NCI-H187 (cell line): ENCODE measurements at regions not wholly inside any gene's neighbourhood (a gene's known extent, or its start where the extent isn't known, plus 50 kb on each side); places are given as distances from the start of the nearest gene placed in this dataset.

Experiments used
- DNase-seq, 2 experiments: peaks; one replicate each; lab custom pipeline; 2025; lab: John Stamatoyannopoulos, UW

- DNase-seq = no peak
These were observed 819.3 kb downstream of the ROBO2 start for GRCh38 chr3:77859156-77859555.

DNA sequence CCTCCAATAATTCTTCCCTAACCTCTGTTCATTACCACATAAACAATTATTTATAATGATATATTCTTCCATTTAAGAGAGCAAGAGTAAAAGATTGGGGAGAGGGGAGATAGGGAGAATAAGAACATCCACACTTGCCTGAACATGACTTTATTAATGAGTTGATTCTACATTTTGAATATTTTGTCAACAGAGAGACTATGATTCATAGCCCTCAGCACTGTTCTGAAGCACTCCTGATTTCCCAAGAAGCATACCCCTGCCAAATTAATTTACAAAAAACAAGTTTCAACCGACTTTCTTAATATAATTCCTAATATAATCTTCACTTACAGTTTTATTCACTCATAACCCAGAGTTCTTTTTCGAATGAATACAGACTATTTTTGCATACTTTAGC is 828.8 kb downstream of the ROBO2 start:
- no peak for DNase-seq

DNA sequence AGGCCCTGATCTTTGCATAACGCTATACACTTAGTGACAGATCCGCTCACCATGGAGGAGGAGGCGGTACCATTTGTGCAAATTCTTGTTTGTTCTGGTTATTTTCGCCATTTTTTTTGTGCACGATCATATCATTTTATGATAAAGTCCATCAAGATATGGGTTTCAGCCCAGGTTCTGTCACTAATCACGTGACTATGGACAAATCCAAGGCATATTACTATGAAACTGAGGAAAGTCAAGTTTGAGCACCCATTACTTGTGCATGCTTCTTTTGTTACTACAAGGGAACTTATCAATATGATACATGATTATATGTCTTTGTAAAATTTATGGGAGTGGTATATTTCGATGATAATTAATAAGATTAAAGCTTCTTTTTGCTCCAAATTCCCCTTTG is 829.5 kb downstream of the ROBO2 start:
- DNase-seq = no peak

- DNase-seq = no peak
These were observed 831.5 kb downstream of the ROBO2 start for GRCh38 chr3:77871436-77871835.

DNA sequence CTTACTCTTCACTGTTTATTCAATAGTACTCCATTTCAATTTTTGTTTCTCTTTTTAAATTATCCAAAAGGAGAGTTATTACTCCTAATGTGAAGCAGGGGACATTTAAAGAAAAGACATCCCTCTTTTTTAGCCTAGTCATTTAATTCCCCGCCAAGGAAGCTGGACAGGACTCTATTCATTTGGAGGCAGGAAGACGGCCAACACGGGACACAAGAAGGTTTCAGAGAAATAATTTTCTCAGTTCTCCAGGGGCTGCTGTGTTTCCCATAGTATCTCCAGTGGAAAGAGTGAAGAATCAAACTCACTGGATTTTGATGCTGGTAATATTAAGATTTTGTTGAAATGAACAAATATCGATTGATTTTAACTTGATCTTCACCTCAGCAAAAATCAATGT is 833.7 kb downstream of the ROBO2 start:
- no peak for DNase-seq

GRCh38 chr3:77885381-77885780 is 845.5 kb downstream of the ROBO2 start:
- no peak for DNase-seq

GRCh38 chr3:77887611-77888010 is 847.7 kb downstream of the ROBO2 start:
- no peak for DNase-seq

GRCh38 chr3:77889616-77890015 is 849.7 kb downstream of the ROBO2 start:
- DNase-seq = no peak

DNA sequence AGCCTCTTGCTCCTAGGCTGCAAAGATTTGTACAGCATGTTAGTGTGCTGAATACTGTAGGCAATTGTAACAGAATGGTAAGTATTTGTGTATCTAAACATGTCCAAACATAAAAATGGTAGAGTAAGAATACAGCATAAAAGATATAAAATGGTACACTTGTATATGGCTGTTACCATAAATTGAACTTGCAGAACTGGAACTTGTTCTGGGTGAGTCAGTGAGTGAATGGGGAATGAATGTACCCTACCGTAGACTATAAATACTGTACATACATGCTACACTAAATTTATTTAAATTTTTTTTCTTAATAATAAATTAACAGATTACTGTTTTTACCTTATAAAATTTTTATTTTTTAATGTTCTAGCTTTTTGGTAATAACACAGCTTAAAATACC is 858.7 kb downstream of the ROBO2 start:
- DNase-seq = no peak

- DNase-seq = no peak
These were observed 862.8 kb downstream of the ROBO2 start for GRCh38 chr3:77902675-77903074.

DNA sequence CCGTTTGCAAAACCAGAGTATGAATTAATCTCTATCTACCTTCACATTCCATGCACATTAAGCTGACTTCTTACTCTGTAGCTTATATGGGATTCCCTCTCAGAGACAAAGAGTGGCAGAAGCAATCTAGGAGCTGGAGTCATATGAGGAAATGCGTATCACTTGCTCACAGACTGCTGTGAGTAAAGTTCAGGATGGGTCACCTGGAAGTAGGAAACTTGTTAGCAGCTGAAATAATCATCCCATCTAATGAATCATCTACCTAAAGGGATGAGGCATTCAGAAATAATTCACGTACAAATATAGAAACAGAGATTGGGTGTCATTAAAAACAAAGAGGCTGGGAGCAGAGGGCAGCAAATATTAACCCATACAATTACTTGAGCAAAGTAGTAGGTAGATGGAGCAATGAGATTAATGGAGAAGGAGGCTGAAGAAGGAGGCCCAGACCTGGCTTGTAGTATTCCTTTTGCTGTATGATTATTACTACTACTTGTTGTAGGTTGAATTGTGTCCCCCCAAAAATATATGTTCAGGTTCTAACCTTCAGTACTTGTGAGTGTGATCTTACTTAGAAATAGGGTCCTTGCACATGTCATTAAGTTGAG is 866.3 kb downstream of the ROBO2 start:
- DNase-seq = no peak

GRCh38 chr3:77913524-77914174 is 873.8 kb downstream of the ROBO2 start:
- no peak for DNase-seq

DNA sequence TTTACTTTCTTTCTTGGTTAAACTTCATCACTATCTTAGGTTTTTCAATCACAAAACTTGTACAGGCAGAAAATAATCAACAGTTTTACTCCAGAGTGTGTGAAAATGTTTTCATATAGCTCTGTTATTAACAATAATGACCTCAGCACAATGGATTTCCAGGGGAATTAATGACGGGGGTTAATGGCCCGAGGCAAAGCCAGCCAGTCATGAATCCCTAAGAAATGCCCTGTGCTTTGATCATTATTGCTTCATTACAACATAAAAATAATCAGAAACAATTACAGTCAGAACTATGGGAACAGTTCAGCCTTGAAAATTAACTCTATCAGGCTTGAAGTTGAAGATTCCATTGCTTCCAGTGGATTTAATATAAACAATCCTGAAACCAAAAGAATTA is 875.4 kb downstream of the ROBO2 start:
- no peak for DNase-seq

- DNase-seq = no peak
These were observed 877.3 kb downstream of the ROBO2 start for GRCh38 chr3:77917225-77917624.

DNA sequence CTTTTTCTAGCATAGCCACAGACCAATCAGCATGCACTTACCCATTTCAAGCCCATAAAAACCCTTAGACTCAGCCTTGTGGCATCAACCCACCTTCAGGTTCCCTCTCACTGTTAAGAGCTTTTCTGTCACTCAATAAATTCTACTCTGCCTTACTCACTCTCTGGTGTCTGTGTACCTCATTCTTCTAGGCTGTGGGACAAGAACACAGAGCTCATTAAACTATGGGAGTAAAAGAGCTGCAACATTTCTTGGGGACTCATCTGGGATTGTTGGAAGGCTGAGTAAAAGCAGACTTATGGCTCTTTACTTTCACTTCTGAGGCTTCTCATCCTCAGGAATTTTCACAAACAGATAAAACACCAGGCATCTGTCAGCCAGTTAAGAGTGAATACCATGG is 879.3 kb downstream of the ROBO2 start:
- no peak for DNase-seq

DNA sequence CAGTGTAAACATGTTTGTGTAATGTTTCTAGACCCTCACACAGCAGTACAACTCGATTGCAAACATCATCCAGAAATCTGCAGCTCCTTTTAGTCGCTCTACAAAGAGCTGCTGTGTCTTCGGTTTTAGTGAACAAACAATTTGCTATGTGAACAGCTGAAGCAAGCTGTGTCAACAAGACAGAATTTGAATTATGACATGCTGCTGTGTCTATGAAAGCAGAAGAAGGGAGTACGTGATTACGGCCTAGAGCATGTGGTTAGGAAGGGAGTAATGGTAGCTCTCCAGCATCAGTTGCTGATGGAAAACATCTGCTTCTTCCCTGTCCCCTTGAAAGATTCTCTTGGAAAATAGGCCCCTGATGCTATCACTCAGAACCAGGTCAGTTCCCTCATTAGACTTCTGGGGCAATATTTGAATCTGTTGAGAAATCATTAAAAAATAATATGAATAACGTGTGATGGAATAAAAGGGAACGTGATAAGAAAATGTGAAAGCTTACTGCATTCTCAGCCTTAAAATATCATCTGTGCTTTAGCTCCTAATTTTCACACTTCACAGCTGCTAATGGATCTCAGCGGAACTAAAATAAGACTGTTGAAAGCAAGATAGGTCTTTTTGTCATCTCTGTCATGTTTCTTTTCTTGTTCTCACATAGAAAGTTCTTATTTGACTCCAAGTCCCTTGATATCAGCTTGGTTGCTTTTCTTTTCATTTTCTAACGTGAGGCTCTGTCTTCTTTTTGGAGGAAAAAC is 891.5 kb downstream of the ROBO2 start:
- DNase-seq = no peak

GRCh38 chr3:77932926-77933325 is 893.0 kb downstream of the ROBO2 start:
- no peak for DNase-seq

DNA sequence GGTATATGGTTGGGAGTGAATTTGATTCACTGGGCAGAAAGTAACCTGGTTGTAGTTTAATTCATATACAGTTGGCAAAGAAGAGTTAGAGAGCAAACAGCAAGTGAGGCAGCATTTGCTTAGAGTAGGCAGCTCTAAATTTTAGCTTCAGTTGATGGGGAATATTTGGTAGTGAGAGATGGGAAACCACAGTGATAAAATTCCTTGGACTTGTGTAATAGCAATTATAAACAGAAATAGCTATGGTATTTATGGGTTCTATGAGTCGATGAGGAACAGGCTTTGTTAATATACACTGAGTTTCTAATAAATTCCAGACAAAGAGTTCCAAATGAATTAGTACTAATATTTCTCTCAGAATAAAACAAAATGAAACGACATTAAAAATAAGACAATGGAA is 894.0 kb downstream of the ROBO2 start:
- DNase-seq = no peak

- no peak for DNase-seq
These were observed 895.5 kb downstream of the ROBO2 start for GRCh38 chr3:77935418-77935817.

DNA sequence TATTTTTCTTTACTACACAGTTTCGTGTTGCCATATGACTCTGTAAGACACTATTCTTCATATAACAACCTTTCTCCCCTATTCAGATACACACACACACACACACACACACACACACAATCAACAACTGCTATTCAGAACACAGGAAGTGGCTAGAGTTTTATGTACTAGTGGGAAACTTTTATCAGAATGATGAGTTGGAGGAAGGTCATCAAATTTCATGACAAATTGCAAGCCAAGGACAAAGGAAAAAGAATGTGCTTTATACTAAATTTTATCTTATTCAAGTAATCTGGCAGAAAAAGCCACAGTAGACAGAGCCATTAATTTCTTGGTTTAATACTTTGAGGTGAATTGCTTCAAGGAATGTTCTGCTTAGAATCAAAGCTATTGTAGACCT is 899.8 kb downstream of the ROBO2 start:
- no peak for DNase-seq

DNA sequence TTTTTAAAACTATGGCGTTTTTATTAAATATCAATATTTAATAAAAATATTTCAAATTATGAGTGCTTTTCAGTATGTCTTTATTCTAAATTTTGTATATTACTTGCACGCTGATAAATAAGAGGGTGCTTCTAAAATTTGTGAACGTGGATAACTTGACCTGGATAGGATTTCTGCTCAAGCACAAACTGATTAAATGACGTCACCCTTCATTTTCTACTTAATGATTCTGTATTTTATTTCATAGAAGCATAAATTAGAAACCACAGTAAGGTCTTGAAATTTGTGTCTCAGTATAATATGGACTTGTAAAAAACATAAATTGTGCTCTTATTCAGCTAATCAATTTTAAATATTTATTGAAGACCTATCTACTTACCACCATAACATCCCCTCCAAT is 903.7 kb downstream of the ROBO2 start:
- no peak for DNase-seq

DNA sequence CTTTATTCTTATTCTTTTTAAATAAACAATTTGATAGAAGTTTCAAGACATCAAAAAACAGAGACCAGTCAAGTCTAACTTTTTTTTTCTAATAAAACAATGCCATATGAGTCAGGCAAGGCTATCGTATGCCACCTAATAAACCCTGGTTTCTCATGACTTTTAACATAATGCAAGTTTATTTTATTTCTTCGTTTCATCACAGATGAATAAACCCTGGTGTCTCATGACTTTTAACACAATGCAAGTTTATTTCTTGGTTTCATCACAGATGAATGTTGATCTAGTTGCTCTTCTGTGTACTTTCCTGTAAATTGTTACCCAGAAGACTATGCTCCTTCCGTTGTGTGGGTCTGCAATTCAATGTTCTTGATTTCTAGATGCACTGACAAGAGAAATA is 905.4 kb downstream of the ROBO2 start:
- no peak for DNase-seq

DNA sequence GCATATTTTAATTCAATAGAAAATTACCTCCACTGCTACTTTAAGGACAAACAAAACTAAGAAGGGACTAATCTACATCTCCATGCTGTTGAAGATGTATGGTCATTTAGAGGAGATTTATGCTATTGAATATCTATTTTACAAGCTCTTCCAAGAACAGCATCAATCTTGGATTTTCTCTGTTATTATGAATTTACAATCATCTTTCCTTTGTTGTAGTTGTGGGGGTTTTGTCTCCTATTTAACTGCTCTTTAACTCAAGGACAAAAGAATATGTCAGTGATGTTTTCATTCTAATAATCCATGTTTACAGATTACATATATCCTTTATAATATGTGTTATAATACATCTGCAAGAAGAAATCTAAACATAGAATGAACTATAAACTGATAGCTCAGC is 907.8 kb downstream of the ROBO2 start:
- no peak for DNase-seq

DNA sequence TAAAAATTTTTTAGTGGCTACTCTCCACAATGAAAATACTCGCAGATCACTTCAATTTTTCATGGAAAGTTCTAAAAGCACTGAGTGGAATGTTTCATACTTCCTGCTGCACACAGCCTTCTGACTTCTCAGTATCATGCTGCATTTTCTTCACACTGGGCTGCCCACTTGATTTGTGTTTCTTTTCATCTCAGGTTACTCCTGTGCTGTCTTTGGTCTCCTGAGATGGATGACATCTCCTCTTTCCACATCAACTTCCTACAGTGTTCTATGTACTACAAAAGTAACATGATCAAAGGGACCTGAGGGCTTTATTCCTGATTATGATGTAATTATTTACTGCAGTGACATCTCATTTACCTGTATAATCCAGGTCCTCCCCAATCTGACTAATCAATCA is 927.7 kb downstream of the ROBO2 start:
- DNase-seq = no peak
